Esophagus squamous epithelium (tissue), 5 donors: ENCODE measurements at regions not wholly inside any gene's neighbourhood (a gene's known extent, or its start where the extent isn't known, plus 50 kb on each side); places are given as distances from the start of the nearest gene placed in this dataset.

Experiments used
- DNase-seq: peaks from one replicate; lab custom pipeline; 2025; lab: John Stamatoyannopoulos, UW
- H3K27ac ChIP-seq, 4 donors: fragments of 200-600 bp; sonication (generic); one replicate each; pipeline ENCODE4 v1.5.1; 2016 to 2019; ENCODE audit warnings: mild to moderate bottlenecking in 1 of 4
- H3K27me3 ChIP-seq, 4 donors: fragments of 200-600 bp; sonication (generic); 1 replicate in 3 of 4; 2 replicates in 1 of 4; pipeline versions ENCODE4 v1.5.1 to v1.6.0; 2017 to 2021; ENCODE audit warnings: antibody characterized with exemption in 1 of 4
- H3K36me3 ChIP-seq, 3 donors: fragments of 200-600 bp; sonication (generic); one replicate each; pipeline ENCODE4 v1.5.1; 2016 to 2019
- H3K4me1 ChIP-seq, 3 donors: fragments of 200-600 bp; sonication (generic); one replicate each; pipeline ENCODE4 v1.5.1; 2017 to 2019
- H3K4me3 ChIP-seq, 4 donors: fragments of 200-600 bp; sonication (generic); 1 replicate in 3 of 4; 2 replicates in 1 of 4; pipeline ENCODE4 v1.5.1; 2016 to 2019; ENCODE audit warnings: mild to moderate bottlenecking in 2 of 4, moderate library complexity in 1 of 4
- H3K9me3 ChIP-seq, 3 donors: fragments of 200-600 bp; sonication (generic); one replicate each; pipeline ENCODE4 v1.5.1; 2016 to 2019
- POLR2A ChIP-seq, 4 donors: fragments of 450-650 bp; IDR thresholded peaks; one replicate each; pipeline ENCODE4 v1.6.1; 2017; ENCODE audit warnings: antibody characterized with exemption in 4 of 4, mild to moderate bottlenecking in 4 of 4, moderate library complexity in 3 of 4
- WGBS, 2 donors: methylation state at CpG; one replicate each; pipeline ENCODE4 v1.1.5; 2018; 5-methylcytosine and 5-hydroxymethylcytosine counted together
- intact Hi-C: fragments of 100-400 bp; cut with DNase I; formaldehyde crosslinking; loops from one replicate; pipeline ENCODE4 v1.15.0; 2022
- TF ChIP-seq, protein P1 (sequence below), 6 experiments: fragments of 450-650 bp in 4 of 6; fragments of 200-600 bp in 2 of 6; sonication (generic) in 2 of 6; IDR thresholded peaks; one replicate each; pipeline ENCODE4 v1.5.1; 2016 to 2019; ENCODE audit warnings: antibody characterized with exemption in 6 of 6, mild to moderate bottlenecking in 4 of 6, moderate library complexity in 4 of 6
- donor health status: DM: yes; HTN: yes; CAD: no.

DNA sequence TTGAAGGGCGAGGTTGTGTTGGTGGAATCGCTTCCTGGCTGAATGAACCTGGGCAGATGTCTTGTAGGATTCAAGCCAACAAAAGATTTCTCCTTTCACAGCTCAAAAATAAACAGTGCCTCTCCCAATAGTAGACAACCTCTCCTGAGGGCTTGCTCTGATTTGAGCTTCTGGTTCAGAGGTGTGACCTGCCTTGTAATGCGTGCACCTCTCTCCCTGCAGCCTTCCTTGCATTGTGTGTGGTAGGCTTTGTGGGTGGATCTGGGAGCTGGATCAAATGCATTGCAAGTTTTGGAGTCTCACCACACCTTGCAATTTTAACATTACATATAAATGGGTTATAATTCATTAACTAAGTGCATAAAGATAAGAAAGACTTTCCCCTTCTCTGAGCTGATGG is 96.9 kb upstream of the PTCH1 start:
- no peak overlapping the region for H3K4me3 ChIP-seq
- peaks cover 0 to 5% (median 0%) of the 10 kb centered on the region in 3 donors for H3K4me1 ChIP-seq
- H3K27me3 ChIP-seq: peaks cover 0 to 92% (median 0%) of the 10 kb centered on the region in 4 donors
- intact Hi-C loops: no loop called here
- TF ChIP-seq, protein P1, sequence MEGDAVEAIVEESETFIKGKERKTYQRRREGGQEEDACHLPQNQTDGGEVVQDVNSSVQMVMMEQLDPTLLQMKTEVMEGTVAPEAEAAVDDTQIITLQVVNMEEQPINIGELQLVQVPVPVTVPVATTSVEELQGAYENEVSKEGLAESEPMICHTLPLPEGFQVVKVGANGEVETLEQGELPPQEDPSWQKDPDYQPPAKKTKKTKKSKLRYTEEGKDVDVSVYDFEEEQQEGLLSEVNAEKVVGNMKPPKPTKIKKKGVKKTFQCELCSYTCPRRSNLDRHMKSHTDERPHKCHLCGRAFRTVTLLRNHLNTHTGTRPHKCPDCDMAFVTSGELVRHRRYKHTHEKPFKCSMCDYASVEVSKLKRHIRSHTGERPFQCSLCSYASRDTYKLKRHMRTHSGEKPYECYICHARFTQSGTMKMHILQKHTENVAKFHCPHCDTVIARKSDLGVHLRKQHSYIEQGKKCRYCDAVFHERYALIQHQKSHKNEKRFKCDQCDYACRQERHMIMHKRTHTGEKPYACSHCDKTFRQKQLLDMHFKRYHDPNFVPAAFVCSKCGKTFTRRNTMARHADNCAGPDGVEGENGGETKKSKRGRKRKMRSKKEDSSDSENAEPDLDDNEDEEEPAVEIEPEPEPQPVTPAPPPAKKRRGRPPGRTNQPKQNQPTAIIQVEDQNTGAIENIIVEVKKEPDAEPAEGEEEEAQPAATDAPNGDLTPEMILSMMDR (IDR thresholded peaks at IDR 0.05): no peak
- TF ChIP-seq POLR2A (IDR thresholded peaks at IDR 0.05): no peak
- H3K27ac ChIP-seq: no peak overlapping the region
- H3K36me3 ChIP-seq: no peaks in the 10 kb centered on the region
- WGBS, 2 donors: 81 to 82% methylated on average over 3 of the region's 3 CpGs
- peaks cover 0 to 13% (median 11%) of the 10 kb centered on the region in 3 donors for H3K9me3 ChIP-seq
- DNase-seq: no peak

DNA sequence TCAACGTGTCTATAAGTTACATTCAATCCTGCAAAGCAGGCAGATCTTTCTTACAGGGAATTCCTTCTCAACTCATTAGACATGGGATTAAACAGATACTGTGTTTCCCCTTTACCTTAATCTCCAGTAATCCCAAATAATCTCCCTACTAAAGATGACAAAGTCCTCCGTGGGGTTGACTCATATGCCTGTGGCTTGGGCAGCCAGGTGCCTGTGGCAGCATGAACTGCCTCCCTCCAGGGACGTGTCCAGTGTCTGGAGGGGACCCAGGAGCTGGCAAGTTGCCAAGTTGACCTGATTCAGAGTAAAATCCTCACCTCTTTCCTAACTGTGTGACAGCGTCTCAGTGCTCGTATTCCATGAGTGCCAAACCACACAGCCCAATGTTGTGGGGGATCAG is 94.6 kb upstream of the PTCH1 start:
- no peak overlapping the region for H3K4me3 ChIP-seq
- DNase-seq: no peak
- no peak overlapping the region for H3K27ac ChIP-seq
- H3K36me3 ChIP-seq: no peaks in the 10 kb centered on the region
- H3K27me3 ChIP-seq: peaks cover 0 to 92% (median 0%) of the 10 kb centered on the region in 4 donors
- TF ChIP-seq, protein P1 (IDR thresholded peaks at IDR 0.05): no peak
- TF ChIP-seq POLR2A (IDR thresholded peaks at IDR 0.05): no peak
- H3K9me3 ChIP-seq: peaks cover 0 to 13% (median 11%) of the 10 kb centered on the region in 3 donors
- intact Hi-C loops: no loop called here
- WGBS, 2 donors: 27 to 52% methylated on average over 3 to 5 of the region's 5 CpGs
- H3K4me1 ChIP-seq: peaks cover 0 to 14% (median 0%) of the 10 kb centered on the region in 3 donors

DNA sequence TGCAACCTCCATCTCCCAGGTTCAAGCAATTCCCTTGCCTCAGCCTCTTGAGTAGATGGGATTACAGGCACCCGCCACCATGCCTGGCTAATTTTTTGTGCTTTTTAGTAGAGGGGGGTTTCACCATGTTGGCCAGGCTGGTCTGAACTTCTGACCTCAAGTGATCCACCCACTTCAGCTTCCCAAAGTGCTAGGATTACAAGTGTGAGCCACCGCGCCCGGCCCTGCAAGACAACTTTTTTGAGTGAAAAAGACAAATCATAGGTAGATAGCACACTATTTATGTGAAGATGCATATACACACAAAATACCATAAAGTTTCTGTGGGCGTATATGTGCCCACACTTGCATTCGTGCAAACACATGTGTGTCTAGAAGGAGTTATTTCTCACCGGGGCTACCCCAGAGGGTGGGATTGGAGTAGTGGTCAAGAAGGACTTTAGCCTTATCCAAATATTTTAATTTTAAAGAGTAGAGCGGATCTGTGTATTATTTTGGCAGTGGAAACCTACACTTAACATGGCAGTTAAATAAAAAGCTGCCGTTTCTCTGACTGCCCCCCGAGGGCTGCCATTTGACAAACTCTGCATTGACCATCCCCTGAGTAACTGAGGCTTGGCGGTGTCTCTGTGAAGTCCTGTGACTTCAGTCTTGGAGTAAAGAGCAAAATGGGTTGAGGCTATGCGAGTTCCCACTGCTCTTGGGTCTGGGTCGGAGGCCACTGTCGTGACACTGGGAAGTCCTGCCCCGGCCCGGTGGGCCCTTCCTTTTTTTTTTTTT is 93.4 kb upstream of the PTCH1 start:
- intact Hi-C loops: no loop called here
- DNase-seq: no peak

DNA sequence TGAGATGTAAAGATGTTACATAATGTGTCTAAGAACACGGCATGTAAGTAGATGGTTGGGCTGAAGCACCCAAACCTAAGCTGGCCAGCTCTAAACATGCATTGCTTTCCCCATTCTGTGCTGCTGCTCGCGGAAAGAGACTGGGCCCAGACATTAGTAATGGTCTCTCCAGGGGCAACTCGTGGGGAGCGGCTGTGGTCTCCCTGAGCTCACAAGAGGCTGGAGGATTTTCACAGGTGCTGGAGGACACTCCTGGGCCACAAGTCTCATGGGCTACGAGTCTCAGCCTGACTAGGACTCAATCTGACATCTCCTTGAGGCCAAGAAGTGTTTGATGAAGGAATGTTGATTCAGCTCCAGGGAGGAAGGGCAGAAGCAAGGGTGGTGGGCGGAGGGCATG is 92.7 kb upstream of the PTCH1 start:
- no peak overlapping the region for H3K4me3 ChIP-seq
- no peak for TF ChIP-seq POLR2A (IDR thresholded peaks at IDR 0.05)
- TF ChIP-seq, protein P1 (IDR thresholded peaks at IDR 0.05): no peak
- 53 to 67% methylated on average over 4 to 7 of the region's 7 CpGs for WGBS, 2 donors
- no peak overlapping the region for H3K27ac ChIP-seq
- H3K4me1 ChIP-seq: peaks cover 0 to 28% (median 0%) of the 10 kb centered on the region in 3 donors
- no peaks in the 10 kb centered on the region for H3K36me3 ChIP-seq
- H3K9me3 ChIP-seq: peaks cover 0 to 13% (median 11%) of the 10 kb centered on the region in 3 donors
- intact Hi-C loops: no loop called here
- peaks cover 0 to 92% (median 0%) of the 10 kb centered on the region in 4 donors for H3K27me3 ChIP-seq
- DNase-seq: no peak

More for the DNA sequence above, 93.4 kb upstream of the PTCH1 start:
- no peak for TF ChIP-seq POLR2A (IDR thresholded peaks at IDR 0.05)
- TF ChIP-seq, protein P1 (IDR thresholded peaks at IDR 0.05): no peak
- Histone ChIP-seq H3K27ac (no peak overlapping the region), H3K9me3 (peaks cover 0 to 13% (median 11%) of the 10 kb centered on the region in 3 donors), H3K36me3 (no peaks in the 10 kb centered on the region), H3K4me3 (no peak overlapping the region), H3K27me3 (peaks cover 0 to 92% (median 0%) of the 10 kb centered on the region in 4 donors), H3K4me1 (peaks cover 0 to 23% (median 0%) of the 10 kb centered on the region in 3 donors)
- 81 to 83% methylated on average over 15 to 16 of the region's 16 CpGs for WGBS, 2 donors

DNA sequence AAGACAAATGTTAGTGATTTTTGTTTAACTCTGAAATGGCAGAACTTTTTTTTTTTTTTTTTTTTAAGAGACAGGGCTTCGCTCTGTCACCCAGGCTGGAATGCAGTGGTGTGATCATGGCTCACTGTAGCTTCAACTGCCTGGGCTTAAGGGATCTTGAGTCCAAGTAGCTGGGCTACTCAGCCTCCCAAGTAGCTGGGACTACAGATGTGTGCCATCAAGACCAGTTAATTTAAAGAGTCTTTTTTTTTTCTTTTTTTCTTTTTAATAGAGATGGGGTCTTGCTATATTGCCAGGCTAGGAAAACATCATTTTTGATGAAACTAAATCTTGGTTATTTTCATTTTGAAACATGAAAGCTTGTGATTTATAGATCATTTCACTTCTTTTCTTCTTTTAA is 91.6 kb upstream of the PTCH1 start:
- 91% methylated on average over 1 of the region's 1 CpG; no CpG with 5 or more reads in 1 of the 2 donors for WGBS, 2 donors

More for the DNA sequence above, 91.6 kb upstream of the PTCH1 start:
- H3K27ac ChIP-seq: no peak overlapping the region
- intact Hi-C loops: no loop called here
- H3K27me3 ChIP-seq: peaks cover 0 to 92% (median 0%) of the 10 kb centered on the region in 4 donors
- no peak for DNase-seq
- TF ChIP-seq POLR2A (IDR thresholded peaks at IDR 0.05): no peak
- TF ChIP-seq, protein P1 (IDR thresholded peaks at IDR 0.05): no peak
- H3K9me3 ChIP-seq: peaks cover 0 to 2% (median under 1%) of the 10 kb centered on the region in 3 donors
- no peak overlapping the region for H3K4me3 ChIP-seq
- H3K4me1 ChIP-seq: peaks cover 0 to 28% (median 0%) of the 10 kb centered on the region in 3 donors
- H3K36me3 ChIP-seq: no peaks in the 10 kb centered on the region
